Kidney (tissue), 13 donors: ENCODE measurements at regions not wholly inside any gene's neighbourhood (a gene's known extent, or its start where the extent isn't known, plus 50 kb on each side); places are given as distances from the start of the nearest gene placed in this dataset.

Experiments
- DNase-seq, 5 donors: peaks; one replicate each; pipeline ENCODE4 v3.0.0-alpha.2; 2013 to 2020
- FAIRE-seq: peaks from 2 replicates; lab custom pipeline; 2012; peaks lifted over from hg19 to GRCh38; lab: Jason Lieb, UNC
- H3K27ac ChIP-seq, 2 donors: one replicate each; pipeline ENCODE4 v1.7.0; 2013; ENCODE audit warnings: low read depth in 2 of 2, low read length in 2 of 2, inconsistent platforms in 1 of 2
- H3K27me3 ChIP-seq: one replicate; pipeline ENCODE4 v1.7.1; 2013; ENCODE audit warnings: low read length, inconsistent platforms; ENCODE audit not compliant: control insufficient read depth, insufficient read depth
- H3K36me3 ChIP-seq, 3 donors: one replicate each; pipeline versions ENCODE4 v1.7.0 to v1.7.1; 2013; ENCODE audit warnings: low read length in 3 of 3, control low read depth in 1 of 3, inconsistent platforms in 1 of 3; ENCODE audit not compliant: insufficient read depth in 3 of 3, control insufficient read depth in 2 of 3
- H3K4me1 ChIP-seq, 3 donors: one replicate each; pipeline versions ENCODE4 v1.7.0 to v1.7.1; 2013; ENCODE audit warnings: low read length in 3 of 3, inconsistent platforms in 1 of 3, low read depth in 1 of 3; ENCODE audit not compliant: control insufficient read depth in 2 of 3, insufficient read depth in 2 of 3
- H3K4me3 ChIP-seq, 3 donors: one replicate each; pipeline versions ENCODE4 v1.7.0 to v1.8.1; 2013; ENCODE audit warnings: low read length in 3 of 3, control low read depth in 1 of 3, inconsistent platforms in 1 of 3
- H3K9ac ChIP-seq, 3 donors: one replicate each; pipeline versions ENCODE4 v1.7.0 to v1.7.1; 2013; ENCODE audit warnings: low read length in 3 of 3, control low read depth in 1 of 3, inconsistent platforms in 1 of 3
- H3K9me3 ChIP-seq, 3 donors: one replicate each; pipeline versions ENCODE4 v1.7.0 to v1.7.1; 2013; ENCODE audit warnings: low read length in 3 of 3, control low read depth in 1 of 3, inconsistent platforms in 1 of 3; ENCODE audit not compliant: control insufficient read depth in 2 of 3, insufficient read depth in 1 of 3
- CTCF ChIP-seq: IDR thresholded peaks from 3 replicates; pipeline ENCODE4 v1.5.1; 2012; ENCODE audit warnings: mild to moderate bottlenecking, moderate library complexity, borderline replicate concordance; ENCODE audit not compliant: insufficient read depth; ENCODE audit errors: extremely low read depth
- intact Hi-C: fragments of 100-400 bp; cut with DNase I; formaldehyde crosslinking; loops from one replicate; pipeline ENCODE4 v1.11.1; 2022
- donor health status: control.
- donor health status: control.
- donor health status: control.
- donor health status: control.
- donor health status: control.
- donor health status: DM: yes; HTN: yes; CAD: no.
- donor health status: Normal renal cell carcinoma (clear cell type).

GRCh38 chr14:85865701-85866100, 335.8 kb downstream of the FLRT2 start:
- no peak for DNase-seq
- Histone ChIP-seq H3K9ac (no peak overlapping the region), H3K27ac (no peak overlapping the region), H3K4me3 (no peak overlapping the region), H3K36me3 (no peaks in the 10 kb centered on the region), H3K9me3 (no peaks in the 10 kb centered on the region), H3K27me3 (no peaks in the 10 kb centered on the region), H3K4me1 (no peaks in the 10 kb centered on the region)
- no peak for TF ChIP-seq CTCF
- FAIRE-seq, result no peak
- intact Hi-C loops, result no loop called here

DNA sequence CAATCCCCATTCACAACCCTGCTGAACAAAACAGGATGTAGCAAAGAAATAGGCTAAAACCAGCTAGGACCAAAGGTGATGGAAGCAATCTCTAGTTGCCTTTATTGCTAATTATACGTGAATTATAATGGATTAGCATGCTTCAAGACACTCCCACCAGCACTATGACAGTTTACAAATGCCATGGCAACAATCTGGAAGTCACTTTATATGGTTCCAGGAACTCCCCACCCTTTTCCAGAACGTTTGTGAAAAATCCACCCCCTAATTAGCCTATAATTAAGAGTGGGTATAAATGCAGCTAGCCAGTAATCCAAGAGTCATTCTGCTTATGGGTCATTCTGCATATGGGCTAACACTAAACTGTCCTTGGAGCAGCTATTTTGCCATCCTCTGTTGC, 328.7 kb downstream of the FLRT2 start:
- no peak for TF ChIP-seq CTCF
- Histone ChIP-seq H3K36me3 (no peaks in the 10 kb centered on the region), H3K9me3 (no peaks in the 10 kb centered on the region), H3K4me3 (no peak overlapping the region), H3K27me3 (no peaks in the 10 kb centered on the region), H3K4me1 (no peaks in the 10 kb centered on the region), H3K27ac (no peak overlapping the region), H3K9ac (no peak overlapping the region)
- FAIRE-seq (no peak), DNase-seq (no peak)
- intact Hi-C loops, result no loop called here

DNA sequence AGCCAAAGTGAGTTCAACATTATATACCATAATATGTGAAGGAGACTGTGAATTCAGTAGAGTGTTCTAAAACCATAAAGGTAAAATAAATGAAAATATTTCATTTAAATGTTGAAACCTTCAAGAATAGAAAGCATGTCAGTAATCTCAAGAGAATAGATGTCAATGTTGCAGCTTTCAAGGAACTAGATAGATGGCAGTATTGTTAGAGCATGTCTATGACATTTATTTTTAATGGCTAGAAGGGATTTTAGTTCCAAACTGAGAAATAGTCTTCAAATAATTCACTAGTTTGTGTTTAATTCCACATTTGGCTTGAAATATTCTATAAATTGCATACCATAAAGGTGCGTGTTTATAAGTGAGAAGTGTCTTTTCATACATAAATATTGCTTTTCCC, 326.5 kb downstream of the FLRT2 start:
- TF ChIP-seq CTCF, result peak; percentile 19
- no peak for DNase-seq
- no peak overlapping the region for H3K9ac ChIP-seq
- FAIRE-seq, result peak; percentile 3
- H3K9me3 ChIP-seq, result no peaks in the 10 kb centered on the region
- no peaks in the 10 kb centered on the region for H3K4me1 ChIP-seq
- intact Hi-C loops, result no loop called here
- H3K27me3 ChIP-seq, result no peaks in the 10 kb centered on the region
- no peak overlapping the region for H3K4me3 ChIP-seq
- no peaks in the 10 kb centered on the region for H3K36me3 ChIP-seq
- H3K27ac ChIP-seq, result no peak overlapping the region

- intact Hi-C loops, result no loop called here
- Histone ChIP-seq H3K27me3 (no peaks in the 10 kb centered on the region), H3K9ac (no peak overlapping the region), H3K9me3 (no peaks in the 10 kb centered on the region), H3K4me1 (no peaks in the 10 kb centered on the region), H3K36me3 (no peaks in the 10 kb centered on the region), H3K27ac (no peak overlapping the region), H3K4me3 (no peak overlapping the region)
- DNase-seq (no peak), FAIRE-seq (no peak)
- no peak for TF ChIP-seq CTCF
These were observed 324.1 kb downstream of the FLRT2 start for GRCh38 chr14:85853996-85854526.
